ENCODE measurements at regions not wholly inside any gene's neighbourhood (a gene's known extent, or its start where the extent isn't known, plus 50 kb on each side); places are given as distances from the start of the nearest gene placed in this dataset.

DNA sequence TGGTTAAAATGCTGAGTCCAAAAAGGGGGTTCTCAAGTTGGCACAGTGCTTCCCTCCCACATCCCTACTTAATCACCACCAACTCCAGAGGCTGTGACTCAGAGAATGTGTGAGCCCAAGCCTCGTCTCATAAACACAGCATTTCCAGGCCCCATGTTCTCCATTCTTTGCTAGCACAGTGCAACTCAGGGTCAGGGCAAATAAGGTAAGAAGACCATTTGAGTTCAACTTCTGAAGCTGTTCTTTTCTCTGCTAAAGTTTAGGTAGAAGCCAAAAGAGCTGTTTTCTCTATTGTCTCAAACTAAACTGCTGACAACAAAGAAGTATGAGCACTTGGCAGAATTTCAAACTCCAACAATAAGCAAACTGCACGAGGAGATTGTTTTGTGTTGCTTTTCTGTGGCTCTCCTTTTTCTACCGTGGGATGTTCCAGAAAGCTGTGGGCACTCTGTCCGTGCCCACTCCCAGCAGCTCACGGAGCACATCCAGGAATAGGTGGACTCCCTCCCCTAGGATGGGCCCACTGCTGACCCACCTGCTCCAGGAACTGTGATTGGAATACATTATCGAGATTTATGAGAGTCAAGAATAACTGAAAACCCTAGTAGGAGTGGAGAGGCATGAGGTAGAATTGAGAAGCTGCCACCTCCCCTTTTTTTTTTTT is 494.3 kb downstream of the COG6 start:
- H3K4me3 ChIP-seq = no peak overlapping the region
- H3K27me3 ChIP-seq = no peaks in the 10 kb centered on the region
- DNase-seq (ENCODE audit: low spot score in 2 of 2) = no peak
- no peaks in the 10 kb centered on the region for H3K9me3 ChIP-seq
- TF ChIP-seq POLR2AphosphoS5 (IDR thresholded peaks at IDR 0.05) (peak in 2 of 3 donors; percentile 48 to 53), POLR2A (IDR thresholded peaks at IDR 0.05) (no peak)
- TF ChIP-seq, protein P1, sequence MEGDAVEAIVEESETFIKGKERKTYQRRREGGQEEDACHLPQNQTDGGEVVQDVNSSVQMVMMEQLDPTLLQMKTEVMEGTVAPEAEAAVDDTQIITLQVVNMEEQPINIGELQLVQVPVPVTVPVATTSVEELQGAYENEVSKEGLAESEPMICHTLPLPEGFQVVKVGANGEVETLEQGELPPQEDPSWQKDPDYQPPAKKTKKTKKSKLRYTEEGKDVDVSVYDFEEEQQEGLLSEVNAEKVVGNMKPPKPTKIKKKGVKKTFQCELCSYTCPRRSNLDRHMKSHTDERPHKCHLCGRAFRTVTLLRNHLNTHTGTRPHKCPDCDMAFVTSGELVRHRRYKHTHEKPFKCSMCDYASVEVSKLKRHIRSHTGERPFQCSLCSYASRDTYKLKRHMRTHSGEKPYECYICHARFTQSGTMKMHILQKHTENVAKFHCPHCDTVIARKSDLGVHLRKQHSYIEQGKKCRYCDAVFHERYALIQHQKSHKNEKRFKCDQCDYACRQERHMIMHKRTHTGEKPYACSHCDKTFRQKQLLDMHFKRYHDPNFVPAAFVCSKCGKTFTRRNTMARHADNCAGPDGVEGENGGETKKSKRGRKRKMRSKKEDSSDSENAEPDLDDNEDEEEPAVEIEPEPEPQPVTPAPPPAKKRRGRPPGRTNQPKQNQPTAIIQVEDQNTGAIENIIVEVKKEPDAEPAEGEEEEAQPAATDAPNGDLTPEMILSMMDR (IDR thresholded peaks at IDR 0.05) = no peak
- H3K36me3 ChIP-seq = no peaks in the 10 kb centered on the region
- H3K4me1 ChIP-seq = no peaks in the 10 kb centered on the region
- intact Hi-C loops (cut with DNase I; ENCODE audit: low total_unique reads) = no loop called here
- H3K27ac ChIP-seq = peak overlapping the region; percentile 71 to 72

DNA sequence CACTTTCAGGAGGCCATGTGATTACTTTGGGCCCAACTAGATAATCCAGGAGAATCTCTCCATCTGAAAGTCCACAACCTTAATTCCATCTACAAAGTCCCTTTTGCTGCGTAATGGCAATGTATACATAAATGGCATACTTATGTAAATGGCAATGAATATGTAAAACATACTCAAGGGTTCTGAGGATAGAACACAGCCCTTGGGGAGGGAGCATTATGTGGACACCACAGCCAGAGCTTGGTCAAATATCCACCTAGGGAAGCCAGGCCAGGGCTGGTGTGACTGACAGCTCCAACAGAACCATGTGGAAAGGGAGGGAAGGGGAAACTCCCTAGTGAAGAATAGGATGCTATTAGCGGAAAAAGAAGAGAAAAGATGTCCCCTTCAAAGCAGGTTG is 496.2 kb downstream of the COG6 start:
- TF ChIP-seq, protein P1 (IDR thresholded peaks at IDR 0.05) = no peak
- TF ChIP-seq POLR2A (IDR thresholded peaks at IDR 0.05) (no peak), POLR2AphosphoS5 (IDR thresholded peaks at IDR 0.05) (no peak)
- H3K4me1 ChIP-seq = no peaks in the 10 kb centered on the region
- DNase-seq (ENCODE audit: low spot score in 2 of 2) = no peak
- H3K27me3 ChIP-seq = no peaks in the 10 kb centered on the region
- H3K27ac ChIP-seq = no peak overlapping the region
- no peaks in the 10 kb centered on the region for H3K9me3 ChIP-seq
- intact Hi-C loops (cut with DNase I; ENCODE audit: low total_unique reads) = no loop called here
- no peak overlapping the region for H3K4me3 ChIP-seq
- H3K36me3 ChIP-seq = no peaks in the 10 kb centered on the region

DNA sequence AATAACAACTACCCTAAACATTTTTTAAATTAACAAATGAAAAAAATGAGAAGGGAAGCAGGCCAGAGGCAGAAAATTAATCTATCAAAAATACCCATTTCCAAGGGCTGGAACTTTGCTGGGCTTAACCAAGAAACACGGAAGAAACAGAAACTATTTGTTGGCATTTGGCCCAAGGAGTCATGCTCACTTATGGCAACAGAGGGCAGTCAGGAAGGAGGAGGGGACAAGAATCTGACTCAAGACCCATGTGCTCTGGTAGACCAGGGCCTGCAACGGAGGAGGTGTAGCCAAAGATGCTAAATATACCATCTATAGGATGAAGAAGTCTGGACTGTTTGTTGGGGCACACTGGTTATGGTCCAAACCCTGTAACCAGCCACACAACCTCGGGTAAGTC is 496.7 kb downstream of the COG6 start:
- H3K27ac ChIP-seq = no peak overlapping the region
- H3K27me3 ChIP-seq = no peaks in the 10 kb centered on the region
- DNase-seq (ENCODE audit: low spot score in 2 of 2) = no peak
- H3K4me1 ChIP-seq = no peaks in the 10 kb centered on the region
- H3K36me3 ChIP-seq = no peaks in the 10 kb centered on the region
- no peak overlapping the region for H3K4me3 ChIP-seq
- peak in 1 of 3 donors; percentile 15 for TF ChIP-seq POLR2AphosphoS5 (IDR thresholded peaks at IDR 0.05)
- no peak for TF ChIP-seq POLR2A (IDR thresholded peaks at IDR 0.05)
- H3K9me3 ChIP-seq = no peaks in the 10 kb centered on the region
- intact Hi-C loops (cut with DNase I; ENCODE audit: low total_unique reads) = no loop called here

DNA sequence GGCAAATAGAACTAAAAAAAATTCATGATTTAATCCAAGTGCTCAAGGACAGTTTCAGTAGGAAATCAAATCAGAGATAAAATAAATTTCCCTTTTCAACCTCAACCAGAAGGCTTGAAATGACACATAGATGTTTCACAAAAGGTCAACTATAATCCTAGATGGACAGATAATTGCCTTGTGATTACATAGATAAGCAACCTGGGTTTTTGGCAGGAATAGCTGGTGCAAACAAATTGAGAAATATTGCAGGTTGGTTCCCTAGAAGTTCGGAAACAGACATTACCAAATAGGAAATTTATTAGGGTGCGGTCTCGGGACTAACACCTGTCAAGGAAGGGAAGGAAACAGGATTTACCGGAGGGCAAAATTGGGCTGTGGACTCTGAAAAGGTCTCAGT is 497.5 kb downstream of the COG6 start:
- Histone ChIP-seq H3K36me3 (no peaks in the 10 kb centered on the region), H3K27me3 (no peaks in the 10 kb centered on the region), H3K4me3 (no peak overlapping the region), H3K9me3 (no peaks in the 10 kb centered on the region), H3K27ac (no peak overlapping the region), H3K4me1 (no peaks in the 10 kb centered on the region)
- DNase-seq (ENCODE audit: low spot score in 2 of 2) = no peak
- intact Hi-C loops (cut with DNase I; ENCODE audit: low total_unique reads) = no loop called here
- TF ChIP-seq POLR2AphosphoS5 (IDR thresholded peaks at IDR 0.05) (no peak), POLR2A (IDR thresholded peaks at IDR 0.05) (no peak)
- TF ChIP-seq, protein P1 (IDR thresholded peaks at IDR 0.05) = no peak

DNA sequence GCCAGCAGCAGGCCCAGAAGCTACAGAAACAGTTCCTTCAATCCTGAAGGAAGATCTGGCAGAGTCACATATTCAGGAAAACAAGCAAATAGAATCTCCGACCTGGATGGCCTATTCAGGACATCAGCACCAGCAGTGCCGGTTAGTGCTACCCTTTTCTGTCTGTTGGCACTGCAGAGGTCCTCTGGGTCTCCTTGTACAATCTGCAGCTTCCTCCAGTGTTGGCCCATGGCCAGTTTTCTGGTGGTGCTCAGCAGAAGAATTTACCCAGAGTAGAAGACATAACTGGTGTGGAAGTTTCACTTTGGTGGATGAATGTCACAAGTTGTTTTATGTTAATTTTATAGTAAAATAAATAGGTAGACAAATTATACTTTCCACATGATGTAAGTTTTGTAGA is 498.1 kb downstream of the COG6 start:
- Histone ChIP-seq H3K4me1 (no peaks in the 10 kb centered on the region), H3K36me3 (no peaks in the 10 kb centered on the region), H3K4me3 (no peak overlapping the region), H3K27me3 (no peaks in the 10 kb centered on the region), H3K9me3 (no peaks in the 10 kb centered on the region), H3K27ac (no peak overlapping the region)
- TF ChIP-seq POLR2A (IDR thresholded peaks at IDR 0.05) (no peak), POLR2AphosphoS5 (IDR thresholded peaks at IDR 0.05) (no peak)
- TF ChIP-seq, protein P1 (IDR thresholded peaks at IDR 0.05) = no peak
- DNase-seq (ENCODE audit: low spot score in 2 of 2) = no peak
- intact Hi-C loops (cut with DNase I; ENCODE audit: low total_unique reads) = no loop called here

Data from breast epithelium (tissue), 4 donors.